CD4-positive, alpha-beta memory T cell (primary cell): ENCODE measurements at regions not wholly inside any gene's neighbourhood (a gene's known extent, or its start where the extent isn't known, plus 50 kb on each side); places are given as distances from the start of the nearest gene placed in this dataset.
A peak's percentile ranks its signal among the peaks of the same experiment; 100 is the strongest.

Source experiments
- CTCF ChIA-PET: fragments of 350-600 bp; sonication (Branson Sonifier 250); formaldehyde crosslinking; loops from one replicate; lab custom pipeline; 2021; ENCODE audit warnings: inconsistent platforms; ENCODE audit not compliant: partially characterized antibody; lab: Charles Lee
- POLR2A ChIA-PET: fragments of 350-600 bp; sonication (Branson Sonifier 250); formaldehyde crosslinking; loops from one replicate; lab custom pipeline; 2021; ENCODE audit not compliant: partially characterized antibody; lab: Charles Lee
- DNase-seq, 5 donors: peaks; one replicate each; pipeline versions ENCODE4 v3.0.0 to v3.0.0-alpha.2; 2020 to 2022; ENCODE audit warnings: mixed read lengths in 1 of 5
- H3K27ac ChIP-seq: one replicate; pipeline ENCODE4 v1.7.0; 2013; ENCODE audit warnings: low read depth, low read length
- H3K27me3 ChIP-seq: 2 replicates; pipeline ENCODE4 v1.7.0; 2013; ENCODE audit warnings: mild to moderate bottlenecking, low read length, moderate library complexity; ENCODE audit not compliant: insufficient read depth
- H3K36me3 ChIP-seq: 2 replicates; pipeline ENCODE4 v1.7.0; 2013; ENCODE audit warnings: mild to moderate bottlenecking, low read length, moderate library complexity; ENCODE audit not compliant: insufficient read depth
- H3K4me1 ChIP-seq: 2 replicates; pipeline ENCODE4 v1.7.0; 2013; ENCODE audit warnings: mild to moderate bottlenecking, low read length, moderate library complexity; ENCODE audit not compliant: insufficient read depth
- H3K4me3 ChIP-seq, 2 donors: one replicate each; pipeline ENCODE4 v1.7.0; 2013; ENCODE audit warnings: low read length in 2 of 2, mild to moderate bottlenecking in 1 of 2
- H3K9me3 ChIP-seq, 2 donors: one replicate each; pipeline ENCODE4 v1.7.0; 2013; ENCODE audit warnings: low read length in 2 of 2, control low read depth in 1 of 2; ENCODE audit not compliant: control insufficient read depth in 1 of 2
- H3K27ac Mint-ChIP-seq, 7 donors: one replicate each; pipeline ENCODE4 v1.8.0; 2020 to 2021; ENCODE audit warnings: mixed read lengths in 7 of 7, mild to moderate bottlenecking in 6 of 7, inconsistent platforms in 3 of 7, moderate library complexity in 3 of 7
- H3K27me3 Mint-ChIP-seq, 2 donors: one replicate each; pipeline ENCODE4 v1.8.0; 2020 to 2021; ENCODE audit warnings: mixed read lengths in 2 of 2
- H3K36me3 Mint-ChIP-seq, 2 donors: one replicate each; pipeline ENCODE4 v1.8.0; 2020 to 2021; ENCODE audit warnings: mixed read lengths in 2 of 2, inconsistent platforms in 1 of 2, mild to moderate bottlenecking in 1 of 2
- H3K4me1 Mint-ChIP-seq, 4 donors: one replicate each; pipeline ENCODE4 v1.8.0; 2020 to 2021; ENCODE audit warnings: mixed read lengths in 4 of 4, mild to moderate bottlenecking in 1 of 4
- H3K4me3 Mint-ChIP-seq, 8 donors: one replicate each; pipeline ENCODE4 v1.8.0; 2020 to 2021; ENCODE audit warnings: mixed read lengths in 8 of 8, mild to moderate bottlenecking in 7 of 8, moderate library complexity in 6 of 8, inconsistent platforms in 3 of 8
- H3K9me3 Mint-ChIP-seq, 8 donors: one replicate each; pipeline ENCODE4 v1.8.0; 2020 to 2021; ENCODE audit warnings: mixed read lengths in 8 of 8, mild to moderate bottlenecking in 5 of 8, inconsistent platforms in 3 of 8, moderate library complexity in 1 of 8
- intact Hi-C: fragments of 100-400 bp; cut with micrococcal nuclease; formaldehyde crosslinking; loops from one replicate; pipeline ENCODE4 v1.15.1; 2023

- no peaks in the 10 kb centered on the region for H3K4me1 ChIP-seq
- Mint-ChIP-seq H3K9me3 (peaks cover 0 to 2% (median 0%) of the 10 kb centered on the region in 8 donors), H3K36me3 (no peaks in the 10 kb centered on the region), H3K4me3 (no peak overlapping the region), H3K27ac (no peak overlapping the region), H3K4me1 (no peaks in the 10 kb centered on the region), H3K27me3 (peaks cover 0 to 2% of the 10 kb centered on the region in 2 donors)
- no peak for DNase-seq
- no peak overlapping the region for H3K4me3 ChIP-seq
- no peak overlapping the region for H3K27ac ChIP-seq
- no peaks in the 10 kb centered on the region for H3K27me3 ChIP-seq
- POLR2A ChIA-PET, result no interaction called here
- no peaks in the 10 kb centered on the region for H3K9me3 ChIP-seq
- CTCF ChIA-PET, result no interaction called here
- H3K36me3 ChIP-seq, result no peaks in the 10 kb centered on the region
- intact Hi-C loops, result no loop called here
Observed at GRCh38 chr9:23577611-23578010, 248.4 kb downstream of the ELAVL2 start.

- CTCF ChIA-PET, result no interaction called here
- no peaks in the 10 kb centered on the region for H3K36me3 Mint-ChIP-seq
- H3K4me3 ChIP-seq, result no peak overlapping the region
- no peaks in the 10 kb centered on the region for H3K9me3 ChIP-seq
- H3K27me3 Mint-ChIP-seq, result peaks cover 0 to 2% of the 10 kb centered on the region in 2 donors
- no peaks in the 10 kb centered on the region for H3K4me1 ChIP-seq
- no peak for DNase-seq
- no peak overlapping the region for H3K27ac ChIP-seq
- H3K4me3 Mint-ChIP-seq, result no peak overlapping the region
- intact Hi-C loops, result no loop called here
- H3K4me1 Mint-ChIP-seq, result peaks cover 0 to 4% (median under 1%) of the 10 kb centered on the region in 4 donors
- no peaks in the 10 kb centered on the region for H3K36me3 ChIP-seq
- H3K27me3 ChIP-seq, result no peaks in the 10 kb centered on the region
- H3K27ac Mint-ChIP-seq, result no peak overlapping the region
- POLR2A ChIA-PET, result no interaction called here
- H3K9me3 Mint-ChIP-seq, result peaks cover 0 to 2% (median 0%) of the 10 kb centered on the region in 8 donors
Observed at GRCh38 chr9:23581931-23582330, 244.1 kb downstream of the ELAVL2 start.

GRCh38 chr9:23582836-23583235, 243.2 kb downstream of the ELAVL2 start:
- POLR2A ChIA-PET, result no interaction called here
- no peaks in the 10 kb centered on the region for H3K27me3 ChIP-seq
- no peak for DNase-seq
- Mint-ChIP-seq H3K27ac (no peak overlapping the region), H3K4me1 (peaks cover 0 to 8% (median 2%) of the 10 kb centered on the region in 4 donors), H3K9me3 (peaks cover 0 to 2% (median 0%) of the 10 kb centered on the region in 8 donors), H3K4me3 (no peak overlapping the region), H3K27me3 (peaks cover 0 to 2% of the 10 kb centered on the region in 2 donors), H3K36me3 (no peaks in the 10 kb centered on the region)
- CTCF ChIA-PET, result no interaction called here
- no peak overlapping the region for H3K27ac ChIP-seq
- no peaks in the 10 kb centered on the region for H3K4me1 ChIP-seq
- no peak overlapping the region for H3K4me3 ChIP-seq
- intact Hi-C loops, result no loop called here
- no peaks in the 10 kb centered on the region for H3K36me3 ChIP-seq
- H3K9me3 ChIP-seq, result no peaks in the 10 kb centered on the region

- H3K27me3 ChIP-seq, result no peaks in the 10 kb centered on the region
- H3K27ac ChIP-seq, result no peak overlapping the region
- Mint-ChIP-seq H3K4me1 (peaks cover 17 to 36% (median 24%) of the 10 kb centered on the region in 4 donors), H3K4me3 (no peak overlapping the region), H3K9me3 (peaks cover 0 to 2% (median 0%) of the 10 kb centered on the region in 8 donors), H3K36me3 (no peaks in the 10 kb centered on the region), H3K27ac (no peak overlapping the region), H3K27me3 (no peaks in the 10 kb centered on the region)
- no peaks in the 10 kb centered on the region for H3K4me1 ChIP-seq
- no peaks in the 10 kb centered on the region for H3K36me3 ChIP-seq
- intact Hi-C loops, result no loop called here
- DNase-seq, result no peak
- ChIA-PET CTCF (no interaction called here), POLR2A (no interaction called here)
- H3K4me3 ChIP-seq, result no peak overlapping the region
- H3K9me3 ChIP-seq, result no peaks in the 10 kb centered on the region
Observed at GRCh38 chr9:23586906-23587305, 239.1 kb downstream of the ELAVL2 start.

DNA sequence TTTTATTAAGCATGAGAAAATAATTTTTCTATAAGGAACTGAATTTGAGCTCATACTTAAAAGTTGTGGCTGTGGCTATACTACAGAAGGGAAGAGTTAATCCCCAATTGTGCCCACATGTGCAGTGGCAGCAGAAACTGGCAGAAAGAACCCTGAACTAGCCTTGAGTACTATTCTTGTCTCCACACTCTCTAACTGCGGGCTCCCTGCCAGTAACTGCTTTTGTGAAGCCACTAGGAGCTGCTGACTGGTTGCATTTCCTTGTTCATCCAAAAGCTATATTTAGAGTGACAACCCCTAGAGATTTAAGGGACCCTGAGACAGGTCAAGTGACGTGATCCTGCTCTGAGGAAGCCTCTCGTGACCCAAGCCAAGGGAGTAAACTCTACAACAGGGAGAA, 238.6 kb downstream of the ELAVL2 start:
- POLR2A ChIA-PET, result no interaction called here
- no peaks in the 10 kb centered on the region for H3K27me3 Mint-ChIP-seq
- CTCF ChIA-PET, result no interaction called here
- no peak overlapping the region for H3K27ac Mint-ChIP-seq
- H3K4me1 Mint-ChIP-seq, result peaks cover 17 to 38% (median 26%) of the 10 kb centered on the region in 4 donors
- no peak overlapping the region for H3K4me3 ChIP-seq
- H3K9me3 ChIP-seq, result no peaks in the 10 kb centered on the region
- intact Hi-C loops, result no loop called here
- H3K36me3 ChIP-seq, result no peaks in the 10 kb centered on the region
- no peak overlapping the region for H3K27ac ChIP-seq
- no peaks in the 10 kb centered on the region for H3K36me3 Mint-ChIP-seq
- peaks cover 0 to 2% (median 0%) of the 10 kb centered on the region in 8 donors for H3K9me3 Mint-ChIP-seq
- H3K27me3 ChIP-seq, result no peaks in the 10 kb centered on the region
- no peak for DNase-seq
- H3K4me3 Mint-ChIP-seq, result peak overlapping the region in 1 of 8 donors; percentile 16
- H3K4me1 ChIP-seq, result no peaks in the 10 kb centered on the region

- CTCF ChIA-PET, result no interaction called here
- POLR2A ChIA-PET, result no interaction called here
- no peaks in the 10 kb centered on the region for H3K36me3 Mint-ChIP-seq
Observed at GRCh38 chr9:23587903-23588302, 238.1 kb downstream of the ELAVL2 start.

DNA sequence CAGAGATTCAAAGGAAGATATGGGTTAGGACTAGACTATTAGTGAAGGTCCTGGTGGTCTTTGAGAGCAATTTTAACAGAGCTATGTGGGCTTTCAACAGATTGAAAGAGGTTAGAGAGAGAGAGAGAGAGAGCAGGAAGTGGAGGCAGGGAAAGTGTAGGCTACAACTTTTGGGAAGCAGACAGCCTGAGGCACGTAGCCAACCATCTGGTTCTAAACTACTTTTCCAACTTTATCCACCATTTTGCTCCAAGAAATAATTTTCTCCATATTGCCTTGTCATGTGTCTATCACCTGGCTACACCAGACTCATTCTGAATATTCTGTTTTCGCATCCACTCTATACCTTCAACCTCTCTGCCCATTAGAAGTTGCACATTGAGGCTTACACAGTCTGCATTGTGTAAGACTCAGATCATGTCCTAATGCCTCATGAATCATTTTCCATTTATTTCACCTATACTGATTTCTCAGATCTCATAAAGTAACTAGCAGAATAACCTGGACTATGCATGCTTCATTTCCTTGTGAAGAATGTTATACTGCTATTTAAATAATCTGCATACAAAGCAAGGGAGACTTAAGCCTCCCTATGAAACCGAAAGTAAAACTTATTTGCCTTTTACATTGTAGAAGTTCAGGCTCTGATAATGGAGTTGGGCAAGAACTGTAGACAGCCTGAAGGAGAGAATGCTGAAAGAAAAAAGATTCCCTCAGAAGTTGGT, 235.6 kb downstream of the ELAVL2 start:
- ChIA-PET POLR2A (no interaction called here), CTCF (no interaction called here)
- no peaks in the 10 kb centered on the region for H3K27me3 ChIP-seq
- peak overlapping the region in 5 of 7 donors; percentile 14 to 74 (median 37) for H3K27ac Mint-ChIP-seq
- peak overlapping the region; percentile 50 to 83 (median 74) for H3K4me3 Mint-ChIP-seq
- no peaks in the 10 kb centered on the region for H3K9me3 ChIP-seq
- H3K27me3 Mint-ChIP-seq, result no peaks in the 10 kb centered on the region
- H3K4me3 ChIP-seq, result peak overlapping the region; percentile 26 to 39
- DNase-seq, result peak in 1 of 5 donors; percentile 5
- H3K36me3 Mint-ChIP-seq, result no peaks in the 10 kb centered on the region
- intact Hi-C loops, result no loop called here
- no peak overlapping the region for H3K27ac ChIP-seq
- H3K4me1 ChIP-seq, result no peaks in the 10 kb centered on the region
- no peaks in the 10 kb centered on the region for H3K36me3 ChIP-seq
- peaks cover 0 to 3% (median 0%) of the 10 kb centered on the region in 8 donors for H3K9me3 Mint-ChIP-seq
- peaks cover 17 to 38% (median 25%) of the 10 kb centered on the region in 4 donors for H3K4me1 Mint-ChIP-seq

More at GRCh38 chr9:23587903-23588302, 238.1 kb downstream of the ELAVL2 start:
- no peak for DNase-seq
- Histone ChIP-seq H3K9me3 (no peaks in the 10 kb centered on the region), H3K4me1 (no peaks in the 10 kb centered on the region), H3K4me3 (no peak overlapping the region), H3K27ac (no peak overlapping the region), H3K36me3 (no peaks in the 10 kb centered on the region), H3K27me3 (no peaks in the 10 kb centered on the region)
- Mint-ChIP-seq H3K27ac (no peak overlapping the region), H3K9me3 (peaks cover 0 to 2% (median 0%) of the 10 kb centered on the region in 8 donors), H3K4me1 (peaks cover 17 to 38% (median 26%) of the 10 kb centered on the region in 4 donors), H3K27me3 (no peaks in the 10 kb centered on the region), H3K4me3 (no peak overlapping the region)
- intact Hi-C loops, result no loop called here
